ENCODE measurements at regions not wholly inside any gene's neighbourhood (a gene's known extent, or its start where the extent isn't known, plus 50 kb on each side); places are given as distances from the start of the nearest gene placed in this dataset.

DNA sequence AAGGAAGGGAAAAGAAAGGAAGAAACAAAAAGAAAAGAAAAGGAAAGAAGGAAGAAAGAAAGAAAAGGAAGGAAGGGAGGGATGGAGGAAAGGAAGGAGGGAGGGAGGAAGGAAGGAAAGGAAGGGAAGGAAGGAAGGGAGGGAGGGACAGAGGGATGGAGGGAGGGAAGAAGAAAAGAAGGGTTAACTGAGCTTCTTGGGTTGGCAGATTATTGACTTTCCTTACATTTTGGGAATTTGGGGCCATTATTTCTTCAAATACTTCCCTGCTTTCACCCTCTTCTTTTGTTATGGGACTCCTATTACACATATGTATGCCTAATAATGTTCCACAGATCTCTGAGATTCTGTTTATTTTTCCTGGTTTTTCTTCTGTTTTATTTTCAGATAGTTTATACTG lies 285.6 kb downstream of the KCNJ2 start:
- TF ChIP-seq, protein P1, sequence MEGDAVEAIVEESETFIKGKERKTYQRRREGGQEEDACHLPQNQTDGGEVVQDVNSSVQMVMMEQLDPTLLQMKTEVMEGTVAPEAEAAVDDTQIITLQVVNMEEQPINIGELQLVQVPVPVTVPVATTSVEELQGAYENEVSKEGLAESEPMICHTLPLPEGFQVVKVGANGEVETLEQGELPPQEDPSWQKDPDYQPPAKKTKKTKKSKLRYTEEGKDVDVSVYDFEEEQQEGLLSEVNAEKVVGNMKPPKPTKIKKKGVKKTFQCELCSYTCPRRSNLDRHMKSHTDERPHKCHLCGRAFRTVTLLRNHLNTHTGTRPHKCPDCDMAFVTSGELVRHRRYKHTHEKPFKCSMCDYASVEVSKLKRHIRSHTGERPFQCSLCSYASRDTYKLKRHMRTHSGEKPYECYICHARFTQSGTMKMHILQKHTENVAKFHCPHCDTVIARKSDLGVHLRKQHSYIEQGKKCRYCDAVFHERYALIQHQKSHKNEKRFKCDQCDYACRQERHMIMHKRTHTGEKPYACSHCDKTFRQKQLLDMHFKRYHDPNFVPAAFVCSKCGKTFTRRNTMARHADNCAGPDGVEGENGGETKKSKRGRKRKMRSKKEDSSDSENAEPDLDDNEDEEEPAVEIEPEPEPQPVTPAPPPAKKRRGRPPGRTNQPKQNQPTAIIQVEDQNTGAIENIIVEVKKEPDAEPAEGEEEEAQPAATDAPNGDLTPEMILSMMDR (conservative IDR thresholded peaks at IDR 0.05; ENCODE audit: low read depth, low read length) = no peak
- TF ChIP-seq EZH2phosphoT487 (IDR thresholded peaks at IDR 0.05; ENCODE audit: borderline replicate concordance, low read length) (no peak), EZH2 (IDR thresholded peaks at IDR 0.05; ENCODE audit: low read length, unreplicated experiment) (no peak)
